Breast epithelium (tissue), 3 donors: ENCODE measurements at regions not wholly inside any gene's neighbourhood (a gene's known extent, or its start where the extent isn't known, plus 50 kb on each side); places are given as distances from the start of the nearest gene placed in this dataset.

Experiments
- CTCF ChIP-seq, 3 donors: fragments of 450-650 bp; IDR thresholded peaks; one replicate each; pipeline ENCODE4 v1.5.1; 2016 to 2017; ENCODE audit warnings: antibody characterized with exemption in 3 of 3, mild to moderate bottlenecking in 3 of 3, moderate library complexity in 3 of 3
- POLR2A ChIP-seq: fragments of 450-650 bp; IDR thresholded peaks from one replicate; pipeline ENCODE4 v1.6.1; 2016; ENCODE audit warnings: antibody characterized with exemption, mild to moderate bottlenecking, moderate library complexity
- POLR2AphosphoS5 ChIP-seq, 3 donors: sonication (generic); formaldehyde crosslinking; IDR thresholded peaks; one replicate each; pipeline ENCODE4 v1.6.1; 2017; ENCODE audit warnings: antibody characterized with exemption in 3 of 3

- TF ChIP-seq POLR2AphosphoS5 (IDR thresholded peaks at IDR 0.05) = no peak
- no peak for TF ChIP-seq POLR2A
- TF ChIP-seq CTCF (IDR thresholded peaks at IDR 0.05) = no peak
Observed at GRCh38 chr1:232269988-232270387, 359.9 kb downstream of the SIPA1L2 start.
